ENCODE measurements at regions not wholly inside any gene's neighbourhood (a gene's known extent, or its start where the extent isn't known, plus 50 kb on each side); places are given as distances from the start of the nearest gene placed in this dataset.

DNA sequence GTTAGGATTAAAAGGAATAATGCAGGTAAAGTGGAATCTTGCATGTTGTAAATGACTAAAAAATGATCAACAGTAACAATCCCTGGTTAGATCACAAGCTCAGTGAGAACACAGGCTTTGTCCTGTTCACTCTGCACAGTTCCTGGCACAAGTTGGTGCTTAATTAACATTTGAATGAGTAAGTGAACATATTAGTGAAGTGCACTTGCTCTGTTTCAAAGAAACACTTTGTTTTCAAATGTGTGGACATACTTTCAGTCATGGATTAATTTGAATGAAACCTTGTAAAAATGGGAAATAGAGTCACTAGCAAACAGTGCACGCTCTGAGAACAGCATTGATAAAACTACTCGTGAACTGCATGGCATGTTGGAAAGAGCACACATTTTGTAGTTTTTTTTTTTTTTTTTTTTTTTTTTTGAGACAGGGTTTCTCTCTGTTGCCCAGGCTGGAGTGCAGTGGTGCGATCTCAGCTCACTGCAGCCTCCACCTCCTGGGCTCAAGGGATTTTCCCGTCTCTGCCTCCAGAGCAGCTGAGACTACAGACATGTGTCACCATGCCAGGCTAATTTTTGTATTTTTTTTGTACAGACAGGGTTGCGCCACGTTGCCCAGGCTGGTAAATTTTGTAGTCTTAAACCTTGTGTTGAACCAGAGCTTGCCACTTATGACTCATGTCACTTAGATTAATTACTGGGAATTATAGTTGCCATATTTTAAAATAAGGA is 159.9 kb downstream of the LURAP1L start:
- TF ChIP-seq, protein P1, sequence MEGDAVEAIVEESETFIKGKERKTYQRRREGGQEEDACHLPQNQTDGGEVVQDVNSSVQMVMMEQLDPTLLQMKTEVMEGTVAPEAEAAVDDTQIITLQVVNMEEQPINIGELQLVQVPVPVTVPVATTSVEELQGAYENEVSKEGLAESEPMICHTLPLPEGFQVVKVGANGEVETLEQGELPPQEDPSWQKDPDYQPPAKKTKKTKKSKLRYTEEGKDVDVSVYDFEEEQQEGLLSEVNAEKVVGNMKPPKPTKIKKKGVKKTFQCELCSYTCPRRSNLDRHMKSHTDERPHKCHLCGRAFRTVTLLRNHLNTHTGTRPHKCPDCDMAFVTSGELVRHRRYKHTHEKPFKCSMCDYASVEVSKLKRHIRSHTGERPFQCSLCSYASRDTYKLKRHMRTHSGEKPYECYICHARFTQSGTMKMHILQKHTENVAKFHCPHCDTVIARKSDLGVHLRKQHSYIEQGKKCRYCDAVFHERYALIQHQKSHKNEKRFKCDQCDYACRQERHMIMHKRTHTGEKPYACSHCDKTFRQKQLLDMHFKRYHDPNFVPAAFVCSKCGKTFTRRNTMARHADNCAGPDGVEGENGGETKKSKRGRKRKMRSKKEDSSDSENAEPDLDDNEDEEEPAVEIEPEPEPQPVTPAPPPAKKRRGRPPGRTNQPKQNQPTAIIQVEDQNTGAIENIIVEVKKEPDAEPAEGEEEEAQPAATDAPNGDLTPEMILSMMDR (IDR thresholded peaks at IDR 0.05) = no peak
- TF ChIP-seq EZH2 (IDR thresholded peaks at IDR 0.05) (no peak), EZH2phosphoT487 (IDR thresholded peaks at IDR 0.05) (no peak)
